Osteocyte (in vitro differentiated cells): ENCODE measurements at regions not wholly inside any gene's neighbourhood (a gene's known extent, or its start where the extent isn't known, plus 50 kb on each side); places are given as distances from the start of the nearest gene placed in this dataset.

ENCODE experiments used
- DNase-seq: peaks from one replicate; pipeline ENCODE4 v3.0.0; 2021; ENCODE audit warnings: mixed read lengths; ENCODE audit not compliant: unreplicated experiment; ENCODE audit errors: extremely low spot score
- H3K27ac Mint-ChIP-seq: one replicate; pipeline ENCODE4 v1.8.0; 2021; ENCODE audit warnings: mild to moderate bottlenecking, mixed read lengths; ENCODE audit not compliant: unreplicated experiment
- H3K27me3 Mint-ChIP-seq: one replicate; pipeline ENCODE4 v1.8.0; 2021; ENCODE audit warnings: mixed read lengths; ENCODE audit not compliant: unreplicated experiment
- H3K36me3 Mint-ChIP-seq: one replicate; pipeline ENCODE4 v1.8.0; 2021; ENCODE audit warnings: mixed read lengths; ENCODE audit not compliant: unreplicated experiment
- H3K4me1 Mint-ChIP-seq: one replicate; pipeline ENCODE4 v1.8.0; 2021; ENCODE audit warnings: mixed read lengths; ENCODE audit not compliant: unreplicated experiment
- H3K4me3 Mint-ChIP-seq: one replicate; pipeline ENCODE4 v1.8.0; 2021; ENCODE audit warnings: mild to moderate bottlenecking, moderate library complexity, mixed read lengths; ENCODE audit not compliant: unreplicated experiment
- H3K9me3 Mint-ChIP-seq: one replicate; pipeline ENCODE4 v1.8.0; 2021; ENCODE audit warnings: mixed read lengths; ENCODE audit not compliant: unreplicated experiment
- TF ChIP-seq, protein P1 (sequence below): fragments of 200-600 bp; sonication (generic); IDR thresholded peaks from 2 replicates; pipeline ENCODE4 v1.5.0; 2021; ENCODE audit warnings: antibody characterized with exemption, mild to moderate bottlenecking, moderate library complexity

DNA sequence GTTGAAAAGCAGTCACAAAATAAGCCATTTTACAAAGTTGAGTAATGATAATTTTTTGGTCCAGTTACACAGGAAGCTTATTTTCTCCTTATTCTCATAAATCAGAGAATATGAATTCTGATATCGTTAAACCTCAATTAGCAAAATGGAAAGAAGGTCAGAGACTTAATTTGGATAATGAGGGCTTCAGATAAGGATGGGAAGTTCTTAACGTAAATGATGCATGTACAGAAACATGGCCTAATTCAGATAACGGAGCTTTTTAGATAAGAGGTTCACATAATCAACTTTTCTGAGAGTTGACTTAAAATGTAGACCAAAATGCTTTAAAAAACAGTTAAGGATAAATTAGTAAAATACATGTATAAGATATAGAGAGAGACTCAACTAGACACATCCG lies 746.3 kb upstream of the SLC10A2 start:
- Mint-ChIP-seq H3K4me1 (peaks cover 32% of the 10 kb centered on the region), H3K27ac (no peak overlapping the region), H3K9me3 (no peaks in the 10 kb centered on the region), H3K27me3 (no peaks in the 10 kb centered on the region), H3K36me3 (no peaks in the 10 kb centered on the region), H3K4me3 (no peak overlapping the region)
- no peak for DNase-seq
- TF ChIP-seq, protein P1, sequence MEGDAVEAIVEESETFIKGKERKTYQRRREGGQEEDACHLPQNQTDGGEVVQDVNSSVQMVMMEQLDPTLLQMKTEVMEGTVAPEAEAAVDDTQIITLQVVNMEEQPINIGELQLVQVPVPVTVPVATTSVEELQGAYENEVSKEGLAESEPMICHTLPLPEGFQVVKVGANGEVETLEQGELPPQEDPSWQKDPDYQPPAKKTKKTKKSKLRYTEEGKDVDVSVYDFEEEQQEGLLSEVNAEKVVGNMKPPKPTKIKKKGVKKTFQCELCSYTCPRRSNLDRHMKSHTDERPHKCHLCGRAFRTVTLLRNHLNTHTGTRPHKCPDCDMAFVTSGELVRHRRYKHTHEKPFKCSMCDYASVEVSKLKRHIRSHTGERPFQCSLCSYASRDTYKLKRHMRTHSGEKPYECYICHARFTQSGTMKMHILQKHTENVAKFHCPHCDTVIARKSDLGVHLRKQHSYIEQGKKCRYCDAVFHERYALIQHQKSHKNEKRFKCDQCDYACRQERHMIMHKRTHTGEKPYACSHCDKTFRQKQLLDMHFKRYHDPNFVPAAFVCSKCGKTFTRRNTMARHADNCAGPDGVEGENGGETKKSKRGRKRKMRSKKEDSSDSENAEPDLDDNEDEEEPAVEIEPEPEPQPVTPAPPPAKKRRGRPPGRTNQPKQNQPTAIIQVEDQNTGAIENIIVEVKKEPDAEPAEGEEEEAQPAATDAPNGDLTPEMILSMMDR: no peak

DNA sequence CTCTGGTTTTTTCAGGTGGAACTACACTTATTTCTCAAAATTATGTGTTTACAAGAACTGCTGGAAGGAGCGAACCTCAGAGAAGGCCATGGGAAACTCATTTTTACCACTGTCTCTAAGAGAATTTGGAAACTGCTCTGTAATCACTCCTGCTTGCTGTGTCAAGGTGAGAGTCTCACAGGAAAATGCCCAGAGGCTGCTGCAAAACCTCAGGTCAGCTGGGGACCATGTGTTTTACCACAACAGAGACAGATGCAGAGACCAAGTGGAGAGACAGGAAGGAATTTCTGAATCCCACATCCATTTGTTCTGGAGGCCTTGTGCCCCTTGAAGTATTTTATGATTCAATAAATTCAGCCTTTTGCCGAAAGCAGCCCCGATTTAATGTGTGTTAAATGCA lies 743.8 kb upstream of the SLC10A2 start:
- H3K36me3 Mint-ChIP-seq: no peaks in the 10 kb centered on the region
- no peak overlapping the region for H3K4me3 Mint-ChIP-seq
- H3K27me3 Mint-ChIP-seq: peaks cover 2% of the 10 kb centered on the region
- TF ChIP-seq, protein P1: no peak
- H3K4me1 Mint-ChIP-seq: peaks cover 34% of the 10 kb centered on the region
- no peak overlapping the region for H3K27ac Mint-ChIP-seq
- no peak for DNase-seq
- H3K9me3 Mint-ChIP-seq: no peaks in the 10 kb centered on the region

DNA sequence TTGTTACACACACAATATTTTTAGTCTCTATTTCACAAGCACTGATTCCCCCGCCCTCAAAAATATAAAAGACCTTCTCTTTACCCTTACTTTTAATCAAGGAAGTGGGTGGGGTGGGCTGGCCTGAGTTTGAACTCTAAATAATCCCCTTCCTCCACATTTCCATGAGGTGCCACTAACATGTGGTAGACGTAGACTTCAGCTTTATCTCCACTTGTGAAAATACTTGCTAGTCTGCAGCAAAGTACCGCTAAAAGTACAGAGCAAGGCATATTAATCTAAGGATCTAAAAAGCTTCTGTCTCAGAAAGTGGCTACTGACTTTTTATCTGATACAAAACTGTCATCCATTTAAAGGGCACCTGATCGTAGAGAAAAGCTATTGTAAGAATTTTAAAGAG lies 739.6 kb upstream of the SLC10A2 start:
- TF ChIP-seq, protein P1: no peak
- Mint-ChIP-seq H3K27ac (no peak overlapping the region), H3K4me1 (peaks cover 18% of the 10 kb centered on the region), H3K27me3 (peaks cover 2% of the 10 kb centered on the region), H3K36me3 (no peaks in the 10 kb centered on the region), H3K4me3 (no peak overlapping the region), H3K9me3 (no peaks in the 10 kb centered on the region)
- no peak for DNase-seq

DNA sequence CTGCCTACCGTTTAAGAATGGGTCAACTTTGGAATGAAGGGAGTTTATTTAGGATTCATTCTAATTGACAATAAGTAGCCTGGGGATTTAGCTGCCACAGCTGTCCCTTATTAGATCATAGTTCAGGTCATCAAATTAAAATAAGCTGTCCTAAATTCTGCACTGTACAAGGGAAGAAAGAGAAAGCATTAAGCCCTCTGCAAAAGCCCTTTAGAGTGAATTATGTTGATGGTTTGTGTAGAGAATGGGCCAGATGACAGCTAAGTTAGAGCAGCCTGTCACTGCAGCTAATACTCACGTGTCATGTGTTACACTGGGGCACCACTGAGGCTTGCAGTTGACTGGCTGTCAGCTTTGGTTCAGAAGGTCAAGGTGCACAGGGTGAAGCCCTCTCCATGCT lies 737.1 kb upstream of the SLC10A2 start:
- Mint-ChIP-seq H3K4me1 (peaks cover 12% of the 10 kb centered on the region), H3K9me3 (no peaks in the 10 kb centered on the region), H3K4me3 (no peak overlapping the region), H3K36me3 (no peaks in the 10 kb centered on the region), H3K27ac (no peak overlapping the region), H3K27me3 (peaks cover 2% of the 10 kb centered on the region)
- no peak for DNase-seq
- TF ChIP-seq, protein P1: no peak

DNA sequence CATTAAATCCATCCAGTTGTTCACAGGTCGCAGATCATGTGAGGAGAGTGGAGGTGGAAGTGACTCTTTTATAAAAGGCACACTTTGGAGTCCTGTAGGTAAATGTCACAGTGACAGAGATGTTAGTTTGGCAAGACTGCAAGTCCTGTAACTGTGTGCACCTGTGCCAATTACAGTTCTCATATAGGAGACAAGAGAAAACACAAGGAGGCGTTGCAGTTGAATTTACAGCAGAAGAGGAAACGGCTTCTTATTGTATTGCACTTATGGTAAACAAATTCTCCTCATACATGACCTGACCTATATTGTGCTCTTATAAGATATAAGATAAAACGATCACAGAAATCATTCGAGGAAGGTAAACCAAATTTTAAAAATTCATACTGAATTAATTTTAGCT lies 732.8 kb upstream of the SLC10A2 start:
- Mint-ChIP-seq H3K27ac (no peak overlapping the region), H3K9me3 (no peaks in the 10 kb centered on the region), H3K27me3 (no peaks in the 10 kb centered on the region), H3K4me1 (peaks cover 10% of the 10 kb centered on the region), H3K36me3 (no peaks in the 10 kb centered on the region), H3K4me3 (no peak overlapping the region)
- no peak for DNase-seq
- TF ChIP-seq, protein P1: no peak
